HCT116 (cell line): ENCODE measurements at regions not wholly inside any gene's neighbourhood (a gene's known extent, or its start where the extent isn't known, plus 50 kb on each side); places are given as distances from the start of the nearest gene placed in this dataset.

ENCODE experiments used
- ATAC-seq: fragments of 200-7000 bp; cut with Tn5 transposase; 2 replicates; pipeline ENCODE4 v1.9.1; 2020; ENCODE audit warnings: mild to moderate bottlenecking, moderate library complexity
- BruUV-seq: library from RNA; stranded (reverse); fragments of 400-500 nt; replicated peaks from 2 replicates; lab custom pipeline; 2021; lab: Mats Ljungman, UMichigan
- CTCF ChIA-PET: fragments of 300-600 bp; sonication (Branson Sonifier 250); formaldehyde crosslinking; loops from one replicate; lab custom pipeline; 2021; ENCODE audit warnings: antibody characterized with exemption; lab: Charles Lee
- POLR2A ChIA-PET: fragments of 300-600, 350-600 bp; sonication (Branson Sonifier 250); formaldehyde crosslinking; loops from one replicate; lab custom pipeline; 2021; ENCODE audit warnings: antibody characterized with exemption; lab: Charles Lee
- RAD21 ChIA-PET, 2 experiments: fragments of 300-600 bp; sonication (Branson Sonifier 250); formaldehyde crosslinking; loops; one replicate each; lab custom pipeline; 2023; ENCODE audit warnings: low total read pairs in 2 of 2; ENCODE audit not compliant: uncharacterized antibody in 2 of 2, unreplicated experiment in 2 of 2, low non-redundant PET in 1 of 2; lab: Charles Lee
- DNase-seq: peaks from one replicate; pipeline ENCODE4 v3.0.0-alpha.2; 2010; ENCODE audit warnings: low read depth, low spot score
- H2AFZ ChIP-seq: fragments of 200-600 bp; shearing (Covaris generic), sonication (generic); 2 replicates; pipeline ENCODE4 v1.6.1; 2017; ENCODE audit warnings: low read depth, mixed run types, mixed read lengths, antibody characterized with exemption, low read length; ENCODE audit not compliant: poor library complexity, severe bottlenecking
- H3K27ac ChIP-seq: 2 replicates; pipeline ENCODE4 v1.5.1; 2012; ENCODE audit warnings: low read depth, low read length
- H3K27me3 ChIP-seq: fragments of 200-600 bp; sonication (generic); 2 replicates; pipeline ENCODE4 v1.6.1; 2016; ENCODE audit warnings: mixed run types, low read length, mixed read lengths; ENCODE audit not compliant: insufficient read depth
- H3K36me3 ChIP-seq, 2 experiments: fragments of 200-500 bp in 1 of 2; fragments of 200-600 bp in 1 of 2; sonication (Bioruptor generic) in 1 of 2; sonication (generic) in 1 of 2; 2 replicates each; pipeline versions ENCODE4 v1.5.1 to v1.6.1; 2014 to 2016; ENCODE audit warnings: low read length in 2 of 2, inconsistent platforms in 1 of 2, mixed read lengths in 1 of 2, mixed run types in 1 of 2; ENCODE audit not compliant: insufficient read depth in 2 of 2, control insufficient read depth in 1 of 2
- H3K4me1 ChIP-seq, 2 experiments: fragments of 200-600 bp in 1 of 2; sonication (generic) in 1 of 2; 2 replicates each; pipeline versions ENCODE4 v1.5.1 to v1.6.1; 2012 to 2017; ENCODE audit warnings: low read length in 2 of 2, inconsistent platforms in 1 of 2, mild to moderate bottlenecking in 1 of 2, mixed read lengths in 1 of 2, mixed run types in 1 of 2, moderate library complexity in 1 of 2; ENCODE audit not compliant: insufficient read depth in 2 of 2, control insufficient read depth in 1 of 2
- H3K4me2 ChIP-seq: fragments of 200-600 bp; sonication (generic); 2 replicates; pipeline ENCODE4 v1.6.1; 2017; ENCODE audit warnings: mixed run types, low read length, mixed read lengths
- H3K4me3 ChIP-seq, 2 experiments: fragments of 200-600 bp in 1 of 2; sonication (generic) in 1 of 2; replicated peaks in 1 of 2; 2 replicates each; pipeline ENCODE4 v1.5.1; 2011 to 2016; ENCODE audit warnings: low read length in 2 of 2, control low read depth in 1 of 2, low read depth in 1 of 2, mild to moderate bottlenecking in 1 of 2, mixed read lengths in 1 of 2, mixed run types in 1 of 2
- H3K79me2 ChIP-seq: fragments of 200-600 bp; sonication (generic); 2 replicates; pipeline ENCODE4 v1.6.1; 2017; ENCODE audit warnings: mild to moderate bottlenecking, mixed run types, low read length, moderate library complexity, mixed read lengths; ENCODE audit not compliant: insufficient read depth
- H3K9ac ChIP-seq: fragments of 200-600 bp; sonication (generic); 2 replicates; pipeline ENCODE4 v1.6.1; 2016; ENCODE audit warnings: low read length, mixed read lengths
- H3K9me2 ChIP-seq: fragments of 200-600 bp; sonication (generic), shearing (Covaris generic); 2 replicates; pipeline ENCODE4 v1.6.1; 2017; ENCODE audit warnings: mixed run types, mild to moderate bottlenecking, moderate library complexity; ENCODE audit not compliant: insufficient read depth
- H3K9me3 ChIP-seq, 2 experiments: fragments of 200-500 bp in 1 of 2; fragments of 200-600 bp in 1 of 2; sonication (Bioruptor generic) in 1 of 2; sonication (generic) in 1 of 2; 2 replicates each; pipeline ENCODE4 v1.6.1; 2014 to 2017; ENCODE audit warnings: low read length in 2 of 2, mixed read lengths in 2 of 2, inconsistent platforms in 1 of 2, low read depth in 1 of 2, mild to moderate bottlenecking in 1 of 2, mixed run types in 1 of 2, moderate library complexity in 1 of 2; ENCODE audit not compliant: control insufficient read depth in 1 of 2, insufficient read depth in 1 of 2
- H4K20me1 ChIP-seq: fragments of 200-600 bp; sonication (generic), shearing (Covaris generic); 2 replicates; pipeline ENCODE4 v1.6.1; 2017; ENCODE audit warnings: mixed run types, mild to moderate bottlenecking, moderate library complexity; ENCODE audit not compliant: insufficient read depth
- ELF1 ChIP-seq: IDR thresholded peaks from 2 replicates; pipeline ENCODE4 v1.6.1; 2012; ENCODE audit warnings: low read depth, borderline replicate concordance
- FOSL1 ChIP-seq: IDR thresholded peaks from 2 replicates; pipeline ENCODE4 v1.6.1; 2012; ENCODE audit warnings: low read depth
- POLR2A ChIP-seq: IDR thresholded peaks from 2 replicates; pipeline ENCODE4 v1.7.0; 2011; ENCODE audit warnings: borderline replicate concordance; ENCODE audit not compliant: insufficient read depth, insufficient read length; ENCODE audit errors: extremely low read depth
- SIN3A ChIP-seq: IDR thresholded peaks from 2 replicates; pipeline ENCODE4 v1.6.1; 2012; ENCODE audit warnings: low read depth
- ZBTB33 ChIP-seq: IDR thresholded peaks from 2 replicates; pipeline ENCODE4 v1.6.1; 2011; ENCODE audit warnings: mild to moderate bottlenecking, low read length, moderate library complexity; ENCODE audit not compliant: insufficient replicate concordance; ENCODE audit errors: extremely low read depth
- ZNF274 ChIP-seq: fragments of 200-500 bp; sonication (Bioruptor generic); IDR thresholded peaks from 2 replicates; pipeline ENCODE4 v1.6.1; 2014; ENCODE audit warnings: mild to moderate bottlenecking, low read depth, low read length, inconsistent platforms
- intact Hi-C: fragments of 100-400 bp; cut with micrococcal nuclease; formaldehyde crosslinking; loops from 2 replicates; pipeline ENCODE4 v1.10.0; 2022

- no peak for TF ChIP-seq ZBTB33
- TF ChIP-seq POLR2A: no peak
- TF ChIP-seq ELF1: no peak
Measured at GRCh38 chr5:163916376-163916775, 411.0 kb downstream of the MAT2B start (continued).

GRCh38 chr5:163916861-163917260, 411.4 kb downstream of the MAT2B start:
- RAD21 ChIA-PET: no interaction called here
- no peaks in the 10 kb centered on the region; a peak in 1 of 4 replicates for H3K9me3 ChIP-seq
- intact Hi-C loops: no loop called here
- H3K4me2 ChIP-seq: no peak overlapping the region
- H3K27me3 ChIP-seq: no peaks in the 10 kb centered on the region
- no peaks in the 10 kb centered on the region for H3K9me2 ChIP-seq
- H3K79me2 ChIP-seq: no peaks in the 10 kb centered on the region
- CTCF ChIA-PET: no interaction called here
- POLR2A ChIA-PET: no interaction called here
- H2AFZ ChIP-seq: no peak overlapping the region
- TF ChIP-seq SIN3A (no peak), ZBTB33 (no peak), FOSL1 (no peak), ZNF274 (no peak)
- H3K4me3 ChIP-seq: no peak overlapping the region
- H4K20me1 ChIP-seq: no peaks in the 10 kb centered on the region; the same call in 1 of the 2 replicates
- no peaks in the 10 kb centered on the region for H3K4me1 ChIP-seq
- DNase-seq: no peak
- H3K9ac ChIP-seq: no peak overlapping the region
- H3K36me3 ChIP-seq: no peaks in the 10 kb centered on the region
- BruUV-seq: no TSS peak
- no peak for ATAC-seq
- H3K27ac ChIP-seq: no peak overlapping the region
